Heart left ventricle (tissue), 16 donors: ENCODE measurements at regions not wholly inside any gene's neighbourhood (a gene's known extent, or its start where the extent isn't known, plus 50 kb on each side); places are given as distances from the start of the nearest gene placed in this dataset.
A peak's percentile ranks its signal among the peaks of the same experiment; 100 is the strongest.
"Not testable (repeated sequence)": the region's sequence is repeated elsewhere in the genome, so short reads cannot be mapped to it uniquely, and the experiment has no call there.

Experiments used
- ATAC-seq, 4 donors: fragments of 200-7000 bp; cut with Tn5 transposase; one replicate each; pipeline ENCODE4 v1.9.1; 2020 to 2022; ENCODE audit warnings: moderate library complexity in 4 of 4, mild to moderate bottlenecking in 3 of 4, moderate number of reproducible peaks in 1 of 4
- DNase-seq, 5 donors: peaks; one replicate each; pipeline ENCODE4 v3.0.0-alpha.2; 2020
- H3K27ac ChIP-seq, 12 donors: fragments of 200-600 bp; sonication (generic) in 4 of 12; one replicate each; pipeline versions ENCODE4 v1.5.0 to v1.8.0; 2016 to 2022; ENCODE audit warnings: mild to moderate bottlenecking in 2 of 12
- H3K27me3 ChIP-seq, 9 donors: fragments of 200-600 bp; sonication (generic) in 2 of 9; one replicate each; pipeline versions ENCODE4 v1.5.1 to v1.8.0; 2016 to 2022; ENCODE audit warnings: mild to moderate bottlenecking in 3 of 9
- H3K36me3 ChIP-seq, 9 donors: fragments of 200-600 bp; sonication (generic) in 2 of 9; one replicate each; pipeline versions ENCODE4 v1.5.0 to v1.8.0; 2018 to 2022; ENCODE audit warnings: mild to moderate bottlenecking in 2 of 9
- H3K4me1 ChIP-seq, 12 donors: fragments of 200-600 bp; sonication (generic) in 4 of 12; one replicate each; pipeline versions ENCODE4 v1.5.0 to v1.8.0; 2016 to 2022; ENCODE audit warnings: mild to moderate bottlenecking in 3 of 12
- H3K4me3 ChIP-seq, 12 donors: fragments of 200-600 bp; sonication (generic) in 4 of 12; one replicate each; pipeline versions ENCODE4 v1.5.0 to v1.8.0; 2017 to 2022; ENCODE audit warnings: mild to moderate bottlenecking in 9 of 12, moderate library complexity in 4 of 12
- H3K9me3 ChIP-seq, 12 donors: fragments of 200-600 bp; sonication (generic) in 4 of 12; one replicate each; pipeline versions ENCODE4 v1.5.0 to v1.8.0; 2016 to 2022; ENCODE audit warnings: mild to moderate bottlenecking in 1 of 12
- CTCF ChIP-seq, 12 donors: fragments of 200-600 bp; sonication (generic) in 4 of 12; IDR thresholded peaks; one replicate each; pipeline versions ENCODE4 v1.5.0 to v1.8.0; 2018 to 2022; ENCODE audit warnings: antibody characterized with exemption in 12 of 12, mild to moderate bottlenecking in 5 of 12
- POLR2A ChIP-seq, 2 donors: fragments of 450-650 bp; IDR thresholded peaks; one replicate each; pipeline ENCODE4 v1.6.1; 2017; ENCODE audit warnings: antibody characterized with exemption in 2 of 2, mild to moderate bottlenecking in 2 of 2, moderate library complexity in 2 of 2
- WGBS, 4 donors: extraction: QIAGEN DNeasy Blood & Tissue Kit in 2 of 4; methylation state at CpG; one replicate each; pipeline versions ENCODE4 v1.1.5 to v1.1.7; 2013 to 2018; 5-methylcytosine and 5-hydroxymethylcytosine counted together
- intact Hi-C, 10 donors: fragments of 100-400 bp; cut with DNase I; formaldehyde crosslinking; loops; one replicate each; pipeline versions ENCODE4 v1.11.1 to v1.14.2; 2022
- donor health status: ischemic (EF 13 %, LVEDD 7.1; RV severe dilation, severe dysfunction).
- donor health status: healthy with polysubstance abuse.
- donor health status: DM: no; HTN: yes; CAD: no.
- donor health status: DM: no; HTN: no; CAD: no.
- donor health status: ischemic (EF 25% LVEDD 6.9; RV normal size, moderate dysfunction).
- donor health status: ischemic (EF 25% LVEDD 5.7; RV mildly dilated, moderate dysfunction).
- donor health status: healthy.
- donor health status: DM: yes; HTN: yes; CAD: no.
- donor health status: ischemic (EF 35%, LVEDD 5.7; RV mildly dilated, moderate dysfunction).
- donor health status: nonischemic (EF 11% LVEDD 7.7; RV severe dilation, severe dysfunction).
- donor health status: DM: yes; HTN: yes; CAD: no.
- donor health status: PGD.
- donor health status: ischemic (EF 29% LVEDD 5.4; RV normal size, mild dysfunction).
- donor health status: nonischemic (EF 23%, LVEDD 6.1; RV moderate dilation, normal function).

GRCh38 chr1:101116006-101116405 is 90.4 kb upstream of the DPH5 start:
- WGBS, 4 donors, result 87 to 90% (median 88%) methylated on average over 3 of the region's 3 CpGs
- ATAC-seq, result no peak
- H3K27me3 ChIP-seq, result no peaks in the 10 kb centered on the region
- peaks cover 0 to 2% (median 0%) of the 10 kb centered on the region in 12 donors for H3K9me3 ChIP-seq
- TF ChIP-seq CTCF (IDR thresholded peaks at IDR 0.05) (no peak), POLR2A (IDR thresholded peaks at IDR 0.05) (no peak)
- intact Hi-C loops, result no loop called here
- no peak overlapping the region for H3K27ac ChIP-seq
- H3K4me3 ChIP-seq, result no peak overlapping the region
- H3K4me1 ChIP-seq, result peaks cover 0 to 19% (median 14%) of the 10 kb centered on the region in 12 donors
- no peak for DNase-seq
- H3K36me3 ChIP-seq, result no peaks in the 10 kb centered on the region

GRCh38 chr1:101115112-101115511 is 89.5 kb upstream of the DPH5 start:
- Histone ChIP-seq H3K4me3 (no peak overlapping the region), H3K27me3 (no peaks in the 10 kb centered on the region), H3K36me3 (no peaks in the 10 kb centered on the region), H3K9me3 (peaks cover 0 to 2% (median 0%) of the 10 kb centered on the region in 12 donors), H3K4me1 (peaks cover 0 to 20% (median 14%) of the 10 kb centered on the region in 12 donors), H3K27ac (no peak overlapping the region)
- DNase-seq (no peak), ATAC-seq (no peak)
- TF ChIP-seq POLR2A (IDR thresholded peaks at IDR 0.05) (no peak), CTCF (IDR thresholded peaks at IDR 0.05) (no peak)
- WGBS, 4 donors, result 50 to 65% (median 60%) methylated on average over 1 of the region's 1 CpG
- intact Hi-C loops, result no loop called here

GRCh38 chr1:101114128-101114527 is 88.5 kb upstream of the DPH5 start:
- peaks cover 0 to 20% (median 14%) of the 10 kb centered on the region in 12 donors for H3K4me1 ChIP-seq
- H3K36me3 ChIP-seq, ATAC-seq, intact Hi-C loops, H3K9me3 ChIP-seq, DNase-seq, H3K27ac ChIP-seq, H3K27me3 ChIP-seq, H3K4me3 ChIP-seq: not testable (repeated sequence)
- 96 to 100% (median 98%) methylated on average over 2 of the region's 2 CpGs for WGBS, 4 donors

GRCh38 chr1:101112051-101112780 is 86.6 kb upstream of the DPH5 start:
- Histone ChIP-seq H3K4me1 (peaks cover 0 to 29% (median 19%) of the 10 kb centered on the region in 12 donors), H3K36me3 (no peaks in the 10 kb centered on the region), H3K27ac (peak overlapping the region in 10 of 12 donors; percentile 46 to 82 (median 66)), H3K4me3 (no peak overlapping the region), H3K27me3 (no peaks in the 10 kb centered on the region), H3K9me3 (peaks cover 0 to 2% (median 0%) of the 10 kb centered on the region in 12 donors)
- intact Hi-C loops, result loop anchor here in 1 of 10 donors (2.0 kb wide), 1 partner anchor 125 kb away; the partner anchor contains the start of gene S1PR1
- TF ChIP-seq CTCF (IDR thresholded peaks at IDR 0.05), result no peak
- no peak for TF ChIP-seq POLR2A (IDR thresholded peaks at IDR 0.05)
- DNase-seq, result peak; percentile 58 to 66 (median 62)
- WGBS, 4 donors, result 30 to 41% (median 35%) methylated on average over 6 of the region's 6 CpGs
- ATAC-seq, result peak; percentile 79 to 95 (median 84)
